ENCODE measurements at regions not wholly inside any gene's neighbourhood (a gene's known extent, or its start where the extent isn't known, plus 50 kb on each side); places are given as distances from the start of the nearest gene placed in this dataset.

GRCh38 chr22:27213766-27214581 lies 556.6 kb downstream of the MIAT start:
- peaks cover 0 to 34% of the 10 kb centered on the region in 2 donors for H3K4me1 ChIP-seq
- peak; percentile 84 for DNase-seq (ENCODE audit: low spot score)
- H3K27me3 ChIP-seq = no peaks in the 10 kb centered on the region

GRCh38 chr22:27214691-27215090 lies 557.3 kb downstream of the MIAT start:
- no peaks in the 10 kb centered on the region for H3K36me3 ChIP-seq
- H3K9me3 ChIP-seq = no peaks in the 10 kb centered on the region
- H3K27me3 ChIP-seq = no peaks in the 10 kb centered on the region
- DNase-seq (ENCODE audit: low spot score) = no peak
- no peak overlapping the region for H3K4me3 ChIP-seq
- peaks cover 0 to 37% of the 10 kb centered on the region in 2 donors for H3K4me1 ChIP-seq
- no peak for TF ChIP-seq CTCF (IDR thresholded peaks at IDR 0.05)
- H3K27ac ChIP-seq = peak overlapping the region; percentile 65 to 84

More at GRCh38 chr22:27213766-27214581, 556.6 kb downstream of the MIAT start:
- H3K9me3 ChIP-seq = no peaks in the 10 kb centered on the region
- TF ChIP-seq CTCF (IDR thresholded peaks at IDR 0.05) = no peak
- peak overlapping the region; percentile 65 to 84 for H3K27ac ChIP-seq
- H3K4me3 ChIP-seq = no peak overlapping the region
- no peaks in the 10 kb centered on the region for H3K36me3 ChIP-seq

- no peaks in the 10 kb centered on the region for H3K9me3 ChIP-seq
- peaks cover 0 to 37% of the 10 kb centered on the region in 2 donors for H3K4me1 ChIP-seq
- no peak overlapping the region for H3K4me3 ChIP-seq
- H3K27ac ChIP-seq = no peak overlapping the region
- no peaks in the 10 kb centered on the region for H3K36me3 ChIP-seq
- no peak for DNase-seq (ENCODE audit: low spot score)
- no peak for TF ChIP-seq CTCF (IDR thresholded peaks at IDR 0.05)
- H3K27me3 ChIP-seq = no peaks in the 10 kb centered on the region
These were observed 558.5 kb downstream of the MIAT start for GRCh38 chr22:27215871-27216270.

- no peak for DNase-seq (ENCODE audit: low spot score)
- TF ChIP-seq CTCF (IDR thresholded peaks at IDR 0.05) = no peak
- Histone ChIP-seq H3K4me3 (no peak overlapping the region), H3K36me3 (no peaks in the 10 kb centered on the region), H3K27me3 (no peaks in the 10 kb centered on the region), H3K9me3 (no peaks in the 10 kb centered on the region), H3K27ac (no peak overlapping the region), H3K4me1 (peaks cover 0 to 37% of the 10 kb centered on the region in 2 donors)
These were observed 559.1 kb downstream of the MIAT start for GRCh38 chr22:27216444-27216843.

GRCh38 chr22:27217154-27217553 lies 559.8 kb downstream of the MIAT start:
- H3K4me3 ChIP-seq = no peak overlapping the region
- no peaks in the 10 kb centered on the region for H3K27me3 ChIP-seq
- peaks cover 0 to 31% of the 10 kb centered on the region in 2 donors for H3K4me1 ChIP-seq
- H3K36me3 ChIP-seq = no peaks in the 10 kb centered on the region
- TF ChIP-seq CTCF (IDR thresholded peaks at IDR 0.05) = no peak
- H3K9me3 ChIP-seq = no peaks in the 10 kb centered on the region
- no peak for DNase-seq (ENCODE audit: low spot score)
- no peak overlapping the region for H3K27ac ChIP-seq

All from right atrium auricular region (tissue), 2 donors.